Esophagus squamous epithelium (tissue), 5 donors: ENCODE measurements at regions not wholly inside any gene's neighbourhood (a gene's known extent, or its start where the extent isn't known, plus 50 kb on each side); places are given as distances from the start of the nearest gene placed in this dataset.
A peak's percentile ranks its signal among the peaks of the same experiment; 100 is the strongest.

ENCODE experiments used
- DNase-seq: peaks from one replicate; lab custom pipeline; 2025; lab: John Stamatoyannopoulos, UW
- H3K27ac ChIP-seq, 4 donors: fragments of 200-600 bp; sonication (generic); one replicate each; pipeline ENCODE4 v1.5.1; 2016 to 2019; ENCODE audit warnings: mild to moderate bottlenecking in 1 of 4
- H3K27me3 ChIP-seq, 4 donors: fragments of 200-600 bp; sonication (generic); 1 replicate in 3 of 4; 2 replicates in 1 of 4; pipeline versions ENCODE4 v1.5.1 to v1.6.0; 2017 to 2021; ENCODE audit warnings: antibody characterized with exemption in 1 of 4
- H3K36me3 ChIP-seq, 3 donors: fragments of 200-600 bp; sonication (generic); one replicate each; pipeline ENCODE4 v1.5.1; 2016 to 2019
- H3K4me1 ChIP-seq, 3 donors: fragments of 200-600 bp; sonication (generic); one replicate each; pipeline ENCODE4 v1.5.1; 2017 to 2019
- H3K4me3 ChIP-seq, 4 donors: fragments of 200-600 bp; sonication (generic); 1 replicate in 3 of 4; 2 replicates in 1 of 4; pipeline ENCODE4 v1.5.1; 2016 to 2019; ENCODE audit warnings: mild to moderate bottlenecking in 2 of 4, moderate library complexity in 1 of 4
- H3K9me3 ChIP-seq, 3 donors: fragments of 200-600 bp; sonication (generic); one replicate each; pipeline ENCODE4 v1.5.1; 2016 to 2019
- CTCF ChIP-seq, 6 experiments: fragments of 450-650 bp in 4 of 6; fragments of 200-600 bp in 2 of 6; sonication (generic) in 2 of 6; IDR thresholded peaks; one replicate each; pipeline ENCODE4 v1.5.1; 2016 to 2019; ENCODE audit warnings: antibody characterized with exemption in 6 of 6, mild to moderate bottlenecking in 4 of 6, moderate library complexity in 4 of 6
- POLR2A ChIP-seq, 4 donors: fragments of 450-650 bp; IDR thresholded peaks; one replicate each; pipeline ENCODE4 v1.6.1; 2017; ENCODE audit warnings: antibody characterized with exemption in 4 of 4, mild to moderate bottlenecking in 4 of 4, moderate library complexity in 3 of 4
- WGBS, 2 donors: methylation state at CpG; one replicate each; pipeline ENCODE4 v1.1.5; 2018; 5-methylcytosine and 5-hydroxymethylcytosine counted together
- intact Hi-C: fragments of 100-400 bp; cut with DNase I; formaldehyde crosslinking; loops from one replicate; pipeline ENCODE4 v1.15.0; 2022
- donor health status: DM: yes; HTN: yes; CAD: no.

GRCh38 chr2:43082111-43082894 lies 144.1 kb downstream of the ZFP36L2 start:
- WGBS, 2 donors, result 63 to 64% methylated on average over 13 to 14 of the region's 15 CpGs
- intact Hi-C loops, result no loop called here
- Histone ChIP-seq H3K9me3 (no peaks in the 10 kb centered on the region), H3K27me3 (no peaks in the 10 kb centered on the region), H3K4me3 (no peak overlapping the region), H3K4me1 (peaks cover 48 to 74% (median 55%) of the 10 kb centered on the region in 3 donors), H3K36me3 (no peaks in the 10 kb centered on the region), H3K27ac (peak overlapping the region; percentile 85 to 95 (median 92))
- no peak for DNase-seq
- TF ChIP-seq CTCF (IDR thresholded peaks at IDR 0.05) (no peak), POLR2A (IDR thresholded peaks at IDR 0.05) (no peak)

GRCh38 chr2:43081131-43081765 lies 145.2 kb downstream of the ZFP36L2 start:
- DNase-seq, result no peak
- intact Hi-C loops, result no loop called here
- no peak for TF ChIP-seq POLR2A (IDR thresholded peaks at IDR 0.05)
- no peak for TF ChIP-seq CTCF (IDR thresholded peaks at IDR 0.05)
- Histone ChIP-seq H3K36me3 (no peaks in the 10 kb centered on the region), H3K4me3 (no peak overlapping the region), H3K4me1 (peaks cover 38 to 68% (median 48%) of the 10 kb centered on the region in 3 donors), H3K27ac (peak overlapping the region in 3 of 4 donors; percentile 91 to 95 (median 92)), H3K27me3 (no peaks in the 10 kb centered on the region), H3K9me3 (no peaks in the 10 kb centered on the region)
- WGBS, 2 donors, result 93 to 100% methylated on average over 2 to 3 of the region's 5 CpGs

- DNase-seq, result no peak
- Histone ChIP-seq H3K4me3 (no peak overlapping the region), H3K9me3 (no peaks in the 10 kb centered on the region), H3K4me1 (peaks cover 38 to 68% (median 47%) of the 10 kb centered on the region in 3 donors), H3K36me3 (no peaks in the 10 kb centered on the region), H3K27me3 (no peaks in the 10 kb centered on the region), H3K27ac (peak overlapping the region in 1 of 4 donors; percentile 4)
- intact Hi-C loops, result no loop called here
- 89 to 95% methylated on average over 4 to 9 of the region's 11 CpGs for WGBS, 2 donors
- no peak for TF ChIP-seq CTCF (IDR thresholded peaks at IDR 0.05)
- no peak for TF ChIP-seq POLR2A (IDR thresholded peaks at IDR 0.05)
Measured at GRCh38 chr2:43080571-43081021, 145.8 kb downstream of the ZFP36L2 start.

- DNase-seq, result no peak
- no peaks in the 10 kb centered on the region for H3K27me3 ChIP-seq
- intact Hi-C loops, result no loop called here
- no peaks in the 10 kb centered on the region for H3K36me3 ChIP-seq
- no peak for TF ChIP-seq CTCF (IDR thresholded peaks at IDR 0.05)
- no peak for TF ChIP-seq POLR2A (IDR thresholded peaks at IDR 0.05)
- no peak overlapping the region for H3K27ac ChIP-seq
- peaks cover 39 to 68% (median 45%) of the 10 kb centered on the region in 3 donors for H3K4me1 ChIP-seq
- H3K4me3 ChIP-seq, result no peak overlapping the region
- 87 to 94% methylated on average over 6 to 8 of the region's 15 CpGs for WGBS, 2 donors
- H3K9me3 ChIP-seq, result no peaks in the 10 kb centered on the region
Measured at GRCh38 chr2:43078781-43079755, 147.3 kb downstream of the ZFP36L2 start.
